NCI-H82 (cell line): ENCODE measurements at regions not wholly inside any gene's neighbourhood (a gene's known extent, or its start where the extent isn't known, plus 50 kb on each side); places are given as distances from the start of the nearest gene placed in this dataset.
A peak's percentile ranks its signal among the peaks of the same experiment; 100 is the strongest.
"Not testable (repeated sequence)": the region's sequence is repeated elsewhere in the genome, so short reads cannot be mapped to it uniquely, and the experiment has no call there.

Source experiments
- DNase-seq: peaks from one replicate; lab custom pipeline; 2025; lab: John Stamatoyannopoulos, UW

DNA sequence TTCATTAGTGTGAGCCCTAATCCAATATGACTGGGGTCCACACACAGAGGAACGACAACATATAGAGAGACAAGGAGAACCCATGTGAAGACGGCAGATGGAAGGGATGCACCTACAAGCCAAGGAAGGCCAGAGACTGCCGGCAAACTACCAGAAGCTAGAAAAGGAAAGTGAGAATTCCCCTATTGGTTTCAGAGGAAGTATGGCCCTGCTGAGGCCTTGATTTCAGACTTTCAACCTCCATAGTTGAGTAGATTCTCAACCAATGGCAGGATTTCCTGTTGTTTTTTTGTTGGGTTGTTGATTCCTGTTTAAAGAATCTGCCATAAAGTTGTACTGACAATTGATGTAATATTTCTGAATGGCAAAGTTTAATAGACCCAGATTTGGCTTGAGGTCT lies 241.5 kb downstream of the SATB2 start:
- peak; percentile 45 for DNase-seq

DNA sequence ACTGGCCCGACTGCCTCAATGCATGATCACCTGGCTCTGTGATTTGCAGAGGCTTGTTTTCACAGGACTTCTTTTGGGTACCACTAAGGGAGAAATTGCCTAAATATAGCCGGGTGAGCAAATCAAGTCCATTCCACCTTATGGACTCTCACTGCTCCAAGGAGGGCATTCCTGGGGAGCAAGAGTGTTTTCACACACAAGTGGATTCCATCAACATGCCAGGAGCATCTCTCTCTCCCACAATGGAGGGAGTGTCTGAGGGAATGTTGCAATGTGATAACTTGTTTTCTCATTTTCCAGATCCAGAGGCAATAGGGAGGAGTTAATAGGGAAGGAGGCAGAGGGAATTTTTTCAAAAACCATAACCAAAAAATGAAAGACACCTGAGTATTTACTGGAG lies 250.7 kb downstream of the SATB2 start:
- DNase-seq = no peak

DNA sequence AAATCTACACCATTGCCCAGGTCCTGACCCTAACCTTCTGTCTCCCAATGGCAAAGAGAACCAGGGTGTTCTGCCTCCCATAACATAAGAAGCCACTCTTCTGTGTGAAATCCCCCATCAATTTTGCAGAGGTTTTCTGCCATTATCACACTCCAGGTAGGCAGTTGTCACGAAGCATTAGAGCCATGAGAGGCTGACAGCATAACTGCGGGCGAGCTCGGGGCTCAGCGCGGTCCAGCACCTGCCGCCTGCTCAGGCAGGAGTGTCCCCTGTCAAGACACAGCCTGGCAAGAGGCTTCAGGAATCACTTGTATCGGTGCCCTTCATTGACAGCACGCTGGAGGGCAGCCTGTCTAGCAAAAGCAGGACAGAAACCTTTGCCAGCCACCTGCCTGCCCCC lies 251.2 kb downstream of the SATB2 start:
- no peak for DNase-seq

DNA sequence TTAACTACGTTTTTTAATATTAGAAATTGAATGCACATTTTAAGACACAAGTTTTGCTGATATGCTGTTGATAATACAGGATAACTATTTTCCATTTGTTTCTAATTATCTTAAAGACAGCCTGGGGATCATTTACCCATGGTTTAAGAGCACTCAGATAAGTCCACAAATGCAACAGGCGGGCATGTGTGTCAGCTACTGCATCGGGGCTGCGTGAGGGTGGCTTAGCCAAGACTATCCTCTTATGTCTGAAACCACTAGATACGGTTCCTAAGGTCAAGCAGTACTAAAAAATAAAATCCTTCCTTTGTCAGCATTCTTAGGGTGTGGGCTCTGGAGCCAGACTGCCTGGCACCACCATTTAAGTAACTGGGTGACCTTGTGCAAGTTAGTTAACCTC lies 254.8 kb downstream of the SATB2 start:
- peak; percentile 44 for DNase-seq

DNA sequence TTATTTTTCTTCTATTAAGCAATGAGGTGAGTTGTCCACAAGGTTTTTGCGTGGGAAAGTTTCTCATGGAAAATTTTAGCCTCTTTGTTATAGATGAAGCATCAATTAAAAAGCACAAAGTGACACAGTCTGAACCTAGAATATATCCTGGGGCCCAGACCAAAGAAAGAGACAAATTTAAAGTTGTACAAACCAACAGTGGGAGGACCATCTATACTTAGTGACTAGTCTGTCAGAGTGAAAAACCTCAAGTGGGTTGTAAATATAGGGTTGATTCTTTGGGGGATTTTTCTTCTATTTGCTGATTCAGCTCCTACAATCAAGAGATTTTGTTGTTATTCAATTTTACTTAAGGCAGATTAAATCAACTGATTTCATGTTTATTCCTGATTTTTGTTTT lies 256.2 kb downstream of the SATB2 start:
- no peak for DNase-seq

DNA sequence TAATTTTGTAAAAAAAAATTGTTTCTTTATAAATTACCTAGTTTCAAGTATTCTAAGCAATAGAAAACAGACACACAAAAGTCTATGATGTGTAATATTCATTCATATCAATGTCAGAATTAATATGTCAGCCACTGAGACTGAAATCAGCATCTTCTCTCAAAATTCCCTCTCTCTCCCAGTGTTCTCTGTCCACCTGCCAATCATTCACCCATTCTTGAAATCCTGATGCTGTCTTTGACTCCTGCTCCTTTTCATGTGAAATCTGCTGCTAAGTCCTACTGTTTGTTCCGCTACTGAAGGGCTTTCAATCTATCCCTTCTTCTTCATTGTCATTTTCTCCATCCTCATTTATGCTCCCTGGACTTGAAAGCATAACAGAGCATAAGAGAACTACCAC lies 257.9 kb downstream of the SATB2 start:
- no peak for DNase-seq

DNA sequence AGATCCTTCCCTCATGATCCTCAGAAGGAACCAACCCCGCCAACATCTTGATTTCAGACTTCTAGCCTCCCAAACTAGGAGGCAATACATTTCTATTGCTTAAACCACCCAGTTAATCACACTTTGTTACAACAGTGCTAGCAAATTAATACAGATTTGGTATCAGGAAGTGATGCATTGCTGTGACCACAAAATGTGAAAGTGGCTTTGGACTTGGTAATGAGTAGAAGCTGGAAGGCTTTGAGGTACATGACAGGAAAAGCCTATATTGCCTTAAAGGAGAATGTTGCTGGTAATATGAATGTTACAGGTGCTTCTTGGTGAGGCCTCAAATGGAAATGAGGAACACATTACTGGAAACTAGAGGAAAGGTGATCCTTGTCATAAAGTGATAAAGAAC lies 260.3 kb downstream of the SATB2 start:
- no peak for DNase-seq

DNA sequence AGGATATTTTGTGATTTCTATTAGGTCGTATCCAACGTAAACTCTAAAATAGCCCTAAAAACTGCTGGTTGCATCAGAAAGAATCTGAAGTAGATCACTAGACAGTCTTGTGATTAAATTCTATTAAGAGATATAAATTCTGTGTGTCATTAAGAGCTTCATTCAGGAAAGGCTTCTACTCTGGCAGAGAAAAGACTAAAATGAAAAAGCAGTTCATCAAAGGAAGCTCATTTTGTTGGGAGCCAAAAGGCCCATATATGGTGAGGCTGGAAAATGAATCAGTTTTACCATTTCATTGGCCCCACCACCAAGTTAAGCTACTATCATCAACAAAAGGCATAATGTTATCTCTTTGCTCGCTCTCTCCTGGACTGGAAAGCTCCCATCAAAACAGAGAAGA lies 261.1 kb downstream of the SATB2 start:
- DNase-seq = no peak

DNA sequence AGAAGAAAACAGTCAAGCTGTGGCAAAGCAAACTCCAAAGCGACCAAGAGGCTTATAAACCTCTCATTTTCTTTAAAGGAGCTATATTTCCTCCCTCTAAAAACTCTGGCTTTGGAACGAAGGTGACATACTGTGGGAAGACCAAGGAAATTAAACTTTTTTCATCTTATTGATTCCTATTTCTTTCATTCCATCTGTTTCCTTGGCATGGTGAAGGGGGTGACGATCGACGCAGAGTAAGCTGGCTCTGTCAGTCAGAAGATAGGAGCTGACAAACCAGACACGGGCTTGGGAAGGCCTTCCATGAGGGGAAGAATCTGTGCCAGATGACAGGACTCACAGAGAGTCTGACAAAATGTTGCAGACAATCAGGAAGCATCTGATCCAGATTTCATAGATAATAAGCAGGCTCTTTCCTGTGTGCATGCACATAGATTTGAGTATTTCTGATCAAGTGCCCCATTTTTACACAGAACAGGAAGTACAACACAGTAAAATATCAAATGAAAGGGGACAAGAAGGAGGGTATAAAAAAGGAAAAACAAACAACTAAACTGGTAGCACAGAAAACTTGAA lies 261.7 kb downstream of the SATB2 start:
- DNase-seq = no peak

DNA sequence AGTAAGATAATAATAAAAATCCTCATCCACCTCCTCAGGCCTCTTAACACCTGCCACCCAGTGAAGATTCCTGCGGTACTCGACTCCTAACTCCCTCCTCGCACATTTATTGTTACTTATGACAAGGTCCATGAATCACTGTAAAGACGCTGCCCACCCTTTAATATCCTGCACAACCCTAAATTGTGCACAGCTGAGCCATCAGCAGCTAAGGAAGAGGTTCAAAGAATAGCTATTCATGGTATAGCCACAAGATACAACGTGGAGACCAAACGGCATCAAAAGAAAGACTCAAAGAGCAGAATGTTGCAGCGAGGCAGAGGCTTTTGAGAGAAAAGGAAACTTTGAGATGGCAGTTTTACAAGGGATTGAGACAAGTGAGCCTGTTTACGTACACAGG lies 266.3 kb downstream of the SATB2 start:
- DNase-seq = no peak

DNA sequence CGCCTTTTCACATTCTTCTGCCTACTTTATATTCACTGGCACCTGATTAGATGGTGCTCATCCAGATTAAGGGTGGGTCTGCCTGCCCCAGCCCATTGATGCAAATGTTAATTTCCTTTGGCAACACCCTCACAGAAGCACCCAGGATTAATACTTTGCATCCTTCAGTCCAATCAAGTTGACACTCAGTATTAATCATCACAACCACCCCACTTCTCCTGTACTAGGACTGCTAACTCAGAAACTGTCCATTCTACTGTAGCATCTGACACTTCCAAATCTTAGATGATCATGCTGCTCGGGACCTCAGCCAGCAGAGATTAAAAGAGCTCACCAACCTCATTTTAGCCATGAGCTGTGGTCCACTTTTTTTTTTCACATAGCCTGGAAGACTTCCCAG lies 268.5 kb downstream of the SATB2 start:
- DNase-seq = peak; percentile 28

DNA sequence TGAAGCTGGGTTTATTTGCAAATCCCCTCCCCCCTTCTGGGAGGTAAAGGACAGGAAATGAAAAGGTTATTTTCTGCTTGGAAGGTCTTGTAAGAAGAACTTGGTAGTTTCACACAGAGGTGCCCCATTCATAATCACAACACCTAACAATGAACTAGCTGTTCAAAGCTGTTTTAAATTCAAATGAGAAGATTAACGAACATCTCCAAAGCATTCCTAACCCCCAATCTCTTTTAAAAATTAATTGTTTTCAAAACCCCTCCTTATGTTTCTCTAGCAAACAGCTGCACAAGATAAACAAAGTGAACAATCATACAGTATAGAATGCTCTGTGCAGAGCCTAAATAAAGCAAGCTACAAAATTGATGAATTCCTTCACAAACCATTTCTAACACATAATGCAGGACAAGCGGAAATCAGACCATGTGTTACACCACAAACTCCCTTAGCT lies 271.4 kb downstream of the SATB2 start:
- no peak for DNase-seq

DNA sequence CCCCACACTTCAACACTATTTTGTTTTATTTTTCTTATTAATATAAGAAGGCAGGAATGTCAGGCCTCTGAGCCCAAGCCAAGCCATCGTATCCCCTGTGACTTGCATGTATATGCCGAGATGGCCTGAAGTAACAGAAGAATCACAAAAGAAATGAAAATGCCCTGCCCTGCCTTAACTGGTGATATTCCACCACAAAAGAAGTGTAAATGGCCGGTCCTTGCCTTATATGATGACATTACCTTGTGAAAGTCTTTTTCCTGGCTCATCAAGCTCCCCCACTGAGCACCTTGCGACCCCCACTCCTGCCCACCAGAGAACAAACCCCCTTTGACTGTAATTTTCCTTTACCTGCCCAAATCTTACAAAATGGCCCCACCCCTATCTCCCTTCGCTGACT lies 272.6 kb downstream of the SATB2 start:
- DNase-seq = not testable (repeated sequence)

DNA sequence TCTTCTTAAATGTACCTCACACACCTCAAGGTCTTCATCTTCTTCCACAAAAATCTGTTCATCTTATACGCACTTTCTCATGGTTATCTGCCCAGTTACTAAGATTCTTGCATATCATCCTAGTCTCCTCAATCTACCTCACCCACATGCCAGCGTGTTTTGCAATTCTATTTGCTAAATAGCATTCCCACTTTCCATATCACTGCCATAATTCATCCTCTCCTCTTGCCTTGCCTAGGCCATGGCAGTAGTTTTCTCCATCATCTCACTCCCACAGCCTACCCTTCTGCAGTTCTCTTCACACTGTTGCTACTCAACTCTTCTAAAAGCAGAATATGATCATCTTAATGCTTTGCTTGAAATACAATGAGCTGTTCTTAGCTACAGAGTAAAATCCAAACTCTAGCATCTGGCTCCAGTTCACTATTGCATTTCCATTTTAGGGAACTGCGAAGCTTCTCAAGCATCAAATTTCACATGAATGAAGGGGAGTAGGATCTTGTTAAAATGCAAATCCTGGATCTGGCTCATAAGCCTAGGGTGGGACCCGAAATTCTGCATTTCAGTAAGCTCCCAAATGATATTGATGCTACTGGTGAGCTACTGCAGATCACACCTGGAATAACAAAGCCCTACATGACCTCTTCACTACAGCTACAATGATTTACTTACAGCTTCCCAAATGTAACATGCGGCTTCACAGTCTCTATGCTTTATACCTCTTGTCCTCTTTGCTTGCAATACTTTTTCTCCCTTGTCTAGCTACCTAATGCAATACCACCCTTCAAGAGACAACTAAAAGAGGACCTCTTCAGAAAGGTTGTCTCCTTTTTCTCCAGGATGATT lies 293.9 kb downstream of the SATB2 start:
- DNase-seq = peak; percentile 62

DNA sequence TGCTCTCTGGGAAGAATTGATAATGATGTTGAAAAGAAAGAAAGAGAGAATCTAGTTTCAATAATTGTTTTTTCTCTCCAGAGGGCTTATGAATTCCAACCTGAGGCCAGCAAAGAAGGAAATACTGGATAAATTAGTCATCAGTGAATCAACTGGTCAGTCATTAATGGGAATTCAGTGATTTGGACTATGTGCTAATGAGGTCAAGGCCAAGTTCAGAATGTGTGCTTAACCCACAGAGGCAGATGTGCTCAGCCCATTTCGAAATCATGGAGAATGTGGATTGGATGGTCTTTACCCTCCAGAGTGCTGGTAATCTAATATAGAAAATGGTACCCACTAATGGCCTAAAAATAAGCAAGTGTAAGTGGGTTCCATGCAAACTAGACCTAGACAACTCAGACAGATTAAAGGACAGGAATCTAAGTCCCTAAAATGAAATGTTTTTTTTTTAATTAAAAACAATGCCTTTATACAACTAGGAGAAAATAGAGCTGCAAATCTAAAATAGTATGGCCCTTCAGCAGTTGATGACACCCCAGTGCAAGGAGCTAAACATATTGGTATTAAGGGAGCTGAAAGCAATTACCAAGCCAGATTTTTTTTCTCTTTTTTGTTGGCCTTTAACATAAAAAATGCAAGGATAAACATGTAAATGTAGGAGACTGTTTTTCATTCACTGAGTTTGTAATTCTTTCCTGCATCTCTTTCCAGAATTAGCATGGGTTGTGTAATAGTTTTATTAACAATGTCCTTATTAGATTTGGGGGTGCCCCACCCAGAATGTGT lies 296.9 kb downstream of the SATB2 start:
- DNase-seq = no peak

DNA sequence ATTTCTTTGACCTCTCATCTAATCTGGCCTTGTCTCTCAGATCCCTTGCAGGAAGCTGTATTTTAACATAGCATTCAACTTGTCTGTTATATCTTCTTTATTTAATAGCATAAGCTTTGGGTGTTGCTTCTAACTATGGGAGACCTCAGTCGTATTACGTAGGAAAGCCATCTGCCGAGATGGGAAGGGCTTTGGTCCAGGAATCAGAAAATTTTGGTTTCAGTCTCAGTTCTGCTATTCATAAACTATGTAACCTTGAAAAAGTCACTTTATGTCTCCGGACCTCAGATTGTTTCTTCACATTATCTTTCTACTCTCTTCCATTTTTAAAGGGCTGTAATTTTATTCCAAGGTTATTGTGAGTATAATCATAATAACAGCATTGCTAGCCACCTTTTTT lies 297.7 kb downstream of the SATB2 start:
- DNase-seq = no peak

DNA sequence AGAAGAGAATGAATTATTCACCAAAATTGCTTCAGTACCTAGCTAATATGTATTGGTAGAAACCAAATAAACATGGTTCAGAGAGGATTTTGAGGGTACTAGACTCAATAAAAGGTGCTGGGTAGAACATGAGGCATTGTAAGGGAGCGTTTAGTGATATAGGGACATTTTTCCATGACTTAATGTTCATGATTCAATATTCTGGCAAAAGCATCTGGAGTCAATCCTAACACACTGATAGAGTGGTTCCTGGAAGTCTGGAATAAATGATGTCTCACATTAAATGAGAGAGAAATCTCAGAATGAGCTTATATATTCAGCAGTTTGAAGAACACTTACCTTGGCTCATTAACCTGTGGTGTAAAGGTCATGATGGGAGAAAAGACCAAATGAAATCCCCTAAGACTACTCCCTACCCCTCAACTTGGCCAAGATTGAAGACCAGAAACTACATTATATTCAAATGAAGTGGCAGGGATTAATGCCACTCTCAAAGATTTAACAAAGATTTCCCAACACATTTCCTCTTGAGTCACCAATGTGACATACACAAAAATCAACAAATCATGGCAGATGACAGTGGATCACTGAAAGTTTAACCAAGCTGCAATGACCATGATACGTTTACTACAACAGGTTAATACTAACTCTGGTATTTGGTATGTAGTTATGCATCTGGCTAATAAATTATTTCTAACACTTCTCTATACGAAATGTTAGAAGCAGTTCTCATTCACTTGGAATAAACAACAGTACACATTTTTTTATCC lies 309.5 kb downstream of the SATB2 start:
- DNase-seq = no peak

DNA sequence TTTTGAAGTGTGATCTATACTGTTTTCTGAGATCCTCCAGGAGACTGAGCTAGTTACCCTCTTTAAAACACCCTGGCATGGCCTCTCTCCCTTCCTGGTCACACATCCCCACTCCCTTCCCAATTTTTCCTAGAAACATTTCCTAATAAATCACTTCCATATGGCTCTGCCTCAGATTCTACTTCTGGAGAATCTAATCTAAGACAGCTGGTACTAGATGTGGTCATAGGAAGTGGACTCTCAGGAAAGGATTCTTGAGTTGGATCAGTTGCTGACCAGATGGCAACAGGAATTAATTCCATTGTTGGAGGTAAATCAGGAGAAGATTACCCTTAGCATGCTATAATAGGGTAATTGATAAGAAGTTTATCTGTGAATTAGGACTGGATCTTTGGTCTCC lies 310.5 kb downstream of the SATB2 start:
- DNase-seq = peak; percentile 96

DNA sequence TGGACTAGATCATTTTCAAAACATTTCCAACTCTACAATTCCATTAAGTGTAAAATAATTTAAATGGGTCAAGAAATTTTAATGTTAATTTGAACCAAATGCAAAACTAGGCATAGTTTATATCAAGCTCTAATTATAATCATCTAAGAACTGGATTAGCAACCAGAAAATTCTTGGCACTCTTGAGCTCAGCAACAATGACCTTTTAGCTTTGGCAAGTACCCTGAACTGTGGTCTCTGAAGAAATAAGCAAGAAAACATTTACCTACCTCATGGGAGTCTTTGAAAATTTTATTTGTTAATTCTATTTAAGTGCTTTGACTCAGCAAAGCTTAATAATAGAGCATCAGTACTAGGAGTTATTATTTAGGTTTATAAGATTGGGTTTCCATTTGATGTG lies 313.2 kb downstream of the SATB2 start:
- DNase-seq = no peak

DNA sequence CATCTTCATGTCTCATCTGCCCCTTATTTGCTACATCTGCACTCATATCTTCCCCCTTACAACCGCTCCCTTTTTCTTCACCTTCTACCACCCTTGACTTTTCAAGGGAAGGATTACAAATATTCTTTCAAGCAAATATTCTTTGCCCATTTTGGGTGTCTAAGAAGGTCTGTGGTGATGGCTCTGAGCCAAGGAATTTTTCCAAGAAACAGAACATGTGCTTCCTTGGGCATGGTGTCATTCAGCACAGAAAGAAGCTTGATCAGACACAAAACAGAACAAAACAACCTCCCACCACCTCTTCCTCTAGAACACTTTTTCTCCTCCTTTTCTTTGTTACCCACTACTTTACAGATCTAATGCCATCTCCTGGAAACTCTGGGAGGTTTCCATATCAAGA lies 313.7 kb downstream of the SATB2 start:
- DNase-seq = no peak

DNA sequence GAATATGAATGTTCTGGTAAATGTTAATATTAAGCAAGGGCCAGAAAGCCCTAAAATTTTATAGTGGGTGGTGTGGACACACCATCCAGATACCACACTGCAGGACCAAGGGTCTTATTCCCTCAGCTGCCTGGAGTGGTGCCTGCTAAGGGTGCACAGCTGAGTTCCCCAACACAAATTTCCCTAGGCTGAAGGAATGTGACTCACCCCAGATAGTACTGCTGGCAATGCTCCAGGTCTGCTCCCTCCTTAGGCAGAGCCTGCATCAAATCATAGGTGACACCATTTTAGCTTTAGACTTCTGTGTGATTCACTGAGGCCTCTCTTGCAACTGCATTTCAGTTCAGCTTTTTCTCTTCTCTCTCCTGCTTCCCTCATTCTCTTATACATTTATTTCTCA lies 321.1 kb downstream of the SATB2 start:
- peak; percentile 11 for DNase-seq

DNA sequence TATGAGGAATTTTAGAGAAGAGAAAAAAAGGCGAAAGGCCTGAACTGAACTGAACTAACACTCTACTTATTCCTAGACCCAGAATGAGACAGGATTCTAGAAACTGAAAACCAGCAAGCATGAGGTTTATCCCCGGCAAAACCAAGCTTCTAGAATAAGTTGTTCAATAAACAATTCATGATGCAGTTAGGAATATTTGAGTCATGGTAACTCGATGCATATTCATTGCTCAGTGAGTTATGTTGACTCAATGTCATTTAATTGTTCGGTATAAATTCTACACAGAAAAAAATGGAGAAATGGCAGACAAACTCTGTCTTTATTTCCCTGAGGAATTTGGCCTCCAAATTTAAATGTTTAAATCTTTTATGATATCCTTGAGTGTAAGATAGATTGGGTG lies 321.5 kb downstream of the SATB2 start:
- DNase-seq = no peak
